Breast epithelium (tissue), 4 donors: ENCODE measurements at regions not wholly inside any gene's neighbourhood (a gene's known extent, or its start where the extent isn't known, plus 50 kb on each side); places are given as distances from the start of the nearest gene placed in this dataset.

Experiments used
- DNase-seq, 2 donors: peaks; one replicate each; pipeline ENCODE4 v3.0.0-alpha.2; 2019; ENCODE audit warnings: low spot score in 2 of 2
- H3K27ac ChIP-seq, 2 donors: fragments of 200-600 bp; sonication (generic) in 1 of 2; one replicate each; pipeline ENCODE4 v1.5.1; 2016 to 2019; ENCODE audit warnings: mild to moderate bottlenecking in 1 of 2
- H3K27me3 ChIP-seq, 2 donors: fragments of 200-600 bp; sonication (generic) in 1 of 2; one replicate each; pipeline versions ENCODE4 v1.5.1 to v1.6.0; 2017 to 2019; ENCODE audit warnings: control low read depth in 1 of 2, mild to moderate bottlenecking in 1 of 2
- H3K36me3 ChIP-seq: fragments of 200-600 bp; one replicate; pipeline ENCODE4 v1.5.1; 2019
- H3K4me1 ChIP-seq, 2 donors: fragments of 200-600 bp; sonication (generic); one replicate each; pipeline ENCODE4 v1.5.1; 2016 to 2019; ENCODE audit warnings: control low read depth in 1 of 2
- H3K4me3 ChIP-seq, 3 donors: fragments of 200-600 bp; sonication (generic); 1 replicate in 2 of 3; 2 replicates in 1 of 3; pipeline ENCODE4 v1.5.1; 2016 to 2019; ENCODE audit warnings: mild to moderate bottlenecking in 3 of 3, moderate library complexity in 2 of 3
- H3K9me3 ChIP-seq, 2 donors: fragments of 200-600 bp; sonication (generic) in 1 of 2; one replicate each; pipeline ENCODE4 v1.5.1; 2016 to 2019; ENCODE audit warnings: control low read depth in 1 of 2
- CTCF ChIP-seq, 3 donors: fragments of 450-650 bp; IDR thresholded peaks; one replicate each; pipeline ENCODE4 v1.5.1; 2016 to 2017; ENCODE audit warnings: antibody characterized with exemption in 3 of 3, mild to moderate bottlenecking in 3 of 3, moderate library complexity in 3 of 3
- POLR2A ChIP-seq: fragments of 450-650 bp; IDR thresholded peaks from one replicate; pipeline ENCODE4 v1.6.1; 2016; ENCODE audit warnings: antibody characterized with exemption, mild to moderate bottlenecking, moderate library complexity
- POLR2AphosphoS5 ChIP-seq, 3 donors: sonication (generic); formaldehyde crosslinking; IDR thresholded peaks; one replicate each; pipeline ENCODE4 v1.6.1; 2017; ENCODE audit warnings: antibody characterized with exemption in 3 of 3
- intact Hi-C: fragments of 100-400 bp; cut with DNase I; formaldehyde crosslinking; loops from one replicate; pipeline ENCODE4 v1.15.1; 2023; ENCODE audit warnings: low total_unique reads

GRCh38 chr9:129348890-129349664, 171.0 kb upstream of the IER5L start:
- H3K27ac ChIP-seq: peak overlapping the region in 1 of 2 donors; percentile 69
- no peaks in the 10 kb centered on the region for H3K27me3 ChIP-seq
- H3K4me1 ChIP-seq: no peaks in the 10 kb centered on the region
- no peak overlapping the region for H3K4me3 ChIP-seq
- intact Hi-C loops: no loop called here
- no peak for DNase-seq
- no peaks in the 10 kb centered on the region for H3K36me3 ChIP-seq
- H3K9me3 ChIP-seq: no peaks in the 10 kb centered on the region
- TF ChIP-seq CTCF (IDR thresholded peaks at IDR 0.05) (no peak), POLR2AphosphoS5 (IDR thresholded peaks at IDR 0.05) (no peak), POLR2A (no peak)

- intact Hi-C loops: no loop called here
- no peaks in the 10 kb centered on the region for H3K36me3 ChIP-seq
- no peak overlapping the region for H3K4me3 ChIP-seq
- H3K9me3 ChIP-seq: no peaks in the 10 kb centered on the region
- TF ChIP-seq POLR2AphosphoS5 (IDR thresholded peaks at IDR 0.05): no peak
- no peak for TF ChIP-seq CTCF (IDR thresholded peaks at IDR 0.05)
- no peak for TF ChIP-seq POLR2A
- H3K4me1 ChIP-seq: peaks cover 0 to 3% of the 10 kb centered on the region in 2 donors
- no peak for DNase-seq
- H3K27me3 ChIP-seq: no peaks in the 10 kb centered on the region
- peak overlapping the region in 1 of 2 donors; percentile 75 for H3K27ac ChIP-seq
These were observed 169.5 kb upstream of the IER5L start for GRCh38 chr9:129347316-129348120.

GRCh38 chr9:129346046-129346445, 168.0 kb upstream of the IER5L start:
- no peak overlapping the region for H3K27ac ChIP-seq
- H3K4me1 ChIP-seq: peaks cover 0 to 3% of the 10 kb centered on the region in 2 donors
- intact Hi-C loops: no loop called here
- no peak overlapping the region for H3K4me3 ChIP-seq
- H3K9me3 ChIP-seq: no peaks in the 10 kb centered on the region
- H3K36me3 ChIP-seq: no peaks in the 10 kb centered on the region
- TF ChIP-seq POLR2AphosphoS5 (IDR thresholded peaks at IDR 0.05) (no peak), CTCF (IDR thresholded peaks at IDR 0.05) (no peak), POLR2A (no peak)
- DNase-seq: no peak
- H3K27me3 ChIP-seq: no peaks in the 10 kb centered on the region

GRCh38 chr9:129344641-129345495, 166.8 kb upstream of the IER5L start:
- Histone ChIP-seq H3K27me3 (no peaks in the 10 kb centered on the region), H3K27ac (peak overlapping the region in 1 of 2 donors; percentile 93), H3K4me1 (peaks cover 0 to 3% of the 10 kb centered on the region in 2 donors), H3K4me3 (no peak overlapping the region), H3K36me3 (no peaks in the 10 kb centered on the region), H3K9me3 (no peaks in the 10 kb centered on the region)
- intact Hi-C loops: no loop called here
- DNase-seq: no peak
- TF ChIP-seq CTCF (IDR thresholded peaks at IDR 0.05) (no peak), POLR2A (no peak), POLR2AphosphoS5 (IDR thresholded peaks at IDR 0.05) (no peak)
